Mammary epithelial cell (primary cell): ENCODE measurements at regions not wholly inside any gene's neighbourhood (a gene's known extent, or its start where the extent isn't known, plus 50 kb on each side); places are given as distances from the start of the nearest gene placed in this dataset.

Source experiments
- CTCF ChIP-seq, 2 donors: IDR thresholded peaks in 1 of 2; conservative IDR thresholded peaks in 1 of 2; 2 replicates each; pipeline ENCODE4 v1.5.1; 2011 to 2012; ENCODE audit warnings: inconsistent platforms in 2 of 2, low read length in 2 of 2, mild to moderate bottlenecking in 2 of 2, control low read depth in 1 of 2, low read depth in 1 of 2; ENCODE audit not compliant: insufficient read depth in 1 of 2; ENCODE audit errors: extremely low read depth in 1 of 2
- EZH2 ChIP-seq: IDR thresholded peaks from 2 replicates; pipeline ENCODE4 v1.6.1; 2012; ENCODE audit warnings: low read length, inconsistent platforms, borderline replicate concordance

- TF ChIP-seq CTCF (conservative IDR thresholded peaks at IDR 0.05 in 1 of 2, IDR thresholded peaks at IDR 0.05 in 1 of 2; ENCODE audit: extremely low read depth in 1 of 2, insufficient read depth in 1 of 2, low read depth in 1 of 2, low read length in 2 of 2) (no peak), EZH2 (no peak)
Measured at GRCh38 chr13:40485611-40486517, 180.6 kb downstream of the FOXO1 start.
